Fibroblast of peridontal ligament (primary cell): ENCODE measurements at regions not wholly inside any gene's neighbourhood (a gene's known extent, or its start where the extent isn't known, plus 50 kb on each side); places are given as distances from the start of the nearest gene placed in this dataset.

Experiments
- DNase-seq: peaks from one replicate; pipeline ENCODE4 v3.0.0-alpha.2; 2010; ENCODE audit errors: extremely low read depth

GRCh38 chr6:142561511-142562265 is 259.9 kb downstream of the ADGRG6 start:
- no peak for DNase-seq

GRCh38 chr6:142562865-142563264 is 261.1 kb downstream of the ADGRG6 start:
- DNase-seq = no peak

- DNase-seq = peak; percentile 79
These were observed 265.0 kb downstream of the ADGRG6 start for GRCh38 chr6:142566628-142567396.

- no peak for DNase-seq
These were observed 265.7 kb downstream of the ADGRG6 start for GRCh38 chr6:142567461-142567860.

- DNase-seq = peak; percentile 75
These were observed 267.2 kb downstream of the ADGRG6 start for GRCh38 chr6:142568857-142569597.

- DNase-seq = no peak
These were observed 267.9 kb downstream of the ADGRG6 start for GRCh38 chr6:142569676-142570075.

- DNase-seq = peak; percentile 55
These were observed 268.4 kb downstream of the ADGRG6 start for GRCh38 chr6:142570221-142570671.

- DNase-seq = peak; percentile 2
These were observed 291.1 kb downstream of the ADGRG6 start for GRCh38 chr6:142592876-142593275.

- no peak for DNase-seq
These were observed 296.0 kb downstream of the ADGRG6 start for GRCh38 chr6:142597836-142598235.

GRCh38 chr6:142601427-142601826 is 299.6 kb downstream of the ADGRG6 start:
- no peak for DNase-seq

- no peak for DNase-seq
These were observed 301.2 kb downstream of the ADGRG6 start for GRCh38 chr6:142602972-142603371.

GRCh38 chr6:142605922-142606485 is 304.2 kb downstream of the ADGRG6 start:
- peak; percentile 91 for DNase-seq

- DNase-seq = no peak
These were observed 311.1 kb downstream of the ADGRG6 start for GRCh38 chr6:142612956-142613355.

GRCh38 chr6:142613981-142614380 is 312.2 kb downstream of the ADGRG6 start:
- DNase-seq = no peak

GRCh38 chr6:142617158-142617557 is 315.4 kb downstream of the ADGRG6 start:
- DNase-seq = no peak

- no peak for DNase-seq
These were observed 320.0 kb downstream of the ADGRG6 start for GRCh38 chr6:142621822-142622221.

- DNase-seq = no peak
These were observed 319.8 kb downstream of the HIVEP2 start for GRCh38 chr6:142624978-142625715.

- DNase-seq = no peak
These were observed 317.5 kb downstream of the HIVEP2 start for GRCh38 chr6:142627474-142627873.

GRCh38 chr6:142631517-142632385 is 313.2 kb downstream of the HIVEP2 start:
- DNase-seq = peak; percentile 19

- DNase-seq = no peak
These were observed 311.7 kb downstream of the HIVEP2 start for GRCh38 chr6:142633317-142633716.
